ENCODE measurements at regions not wholly inside any gene's neighbourhood (a gene's known extent, or its start where the extent isn't known, plus 50 kb on each side); places are given as distances from the start of the nearest gene placed in this dataset.

- dilution Hi-C loops (cut with HindIII; ENCODE audit: low sequenced_read_pairs, unreplicated experiment): no loop called here
- no peak overlapping the region for H3K9ac ChIP-seq (ENCODE audit: low read depth, low read length)
- no peak overlapping the region for H3K14ac ChIP-seq (replicated peaks; ENCODE audit: low read depth, low read length)
- H3K23ac ChIP-seq (ENCODE audit: low read depth, low read length): no peak overlapping the region
- no peak overlapping the region for H4K91ac ChIP-seq (ENCODE audit: insufficient read depth, low read depth, low read length)
- no peak overlapping the region for H2BK15ac ChIP-seq (ENCODE audit: low read depth, low read length)
- no TSS peak for BruUV-seq (replicated peaks)
- CTCF ChIA-PET: no interaction called here
- no peak overlapping the region for H3K4ac ChIP-seq (ENCODE audit: low read depth, low read length)
- no peak overlapping the region for H2AFZ ChIP-seq (replicated peaks; ENCODE audit: low read length, poor library complexity)
- no peak overlapping the region for H3K4me2 ChIP-seq (ENCODE audit: low read depth, low read length)
- ATAC-seq (ENCODE audit: low read depth): no peak
- H2BK120ac ChIP-seq (ENCODE audit: low read depth, low read length): no peak overlapping the region
- no peak overlapping the region for H3K27ac ChIP-seq (ENCODE audit: insufficient read depth, low read length)
- H2BK5ac ChIP-seq (ENCODE audit: low read depth, low read length, poor library complexity, severe bottlenecking): no peak overlapping the region
- H3K4me3 ChIP-seq (ENCODE audit: insufficient read depth, low read depth, low read length): no peak overlapping the region
- H2BK20ac ChIP-seq (ENCODE audit: low read depth, low read length): no peak overlapping the region
- in situ Hi-C loops (cut with MboI; ENCODE audit: low sequenced_read_pairs): no loop called here
- no peak overlapping the region for H4K8ac ChIP-seq (ENCODE audit: low read depth in 2 of 2, low read length in 2 of 2)
- no peaks in the 10 kb centered on the region for H3K79me1 ChIP-seq (ENCODE audit: low read depth in 1 of 2, low read length in 2 of 2)
- H2AK9ac ChIP-seq (replicated peaks; ENCODE audit: low read depth, low read length, poor library complexity): no peak overlapping the region
- no peaks in the 10 kb centered on the region for H3K9me1 ChIP-seq (ENCODE audit: insufficient read depth, low read length)
- POLR2A ChIA-PET (ENCODE audit: unreplicated experiment): no interaction called here
- no peak for TF ChIP-seq NFE2L2 (IDR thresholded peaks at IDR 0.05; ENCODE audit: low read depth, low read length)
- no peak for TF ChIP-seq BHLHE40 (IDR thresholded peaks at IDR 0.05; ENCODE audit: low read depth, low read length)
- no peak for TF ChIP-seq ELK1 (IDR thresholded peaks at IDR 0.05; ENCODE audit: borderline replicate concordance, low read depth, low read length)
- no peak for TF ChIP-seq CHD1 (IDR thresholded peaks at IDR 0.05; ENCODE audit: low read depth, low read length)
- TF ChIP-seq MAZ (IDR thresholded peaks at IDR 0.05; ENCODE audit: borderline replicate concordance, low read depth, low read length): no peak
- TF ChIP-seq RFX5 (IDR thresholded peaks at IDR 0.05; ENCODE audit: low read depth, low read length): no peak
- TF ChIP-seq RCOR1 (IDR thresholded peaks at IDR 0.05; ENCODE audit: insufficient replicate concordance, low read length): no peak
- TF ChIP-seq CEBPB (IDR thresholded peaks at IDR 0.05; ENCODE audit: low read depth, low read length): no peak
- TF ChIP-seq FOS (IDR thresholded peaks at IDR 0.05; ENCODE audit: low read depth, low read length): no peak
- H2AK5ac ChIP-seq (ENCODE audit: low read depth, low read length): no peak overlapping the region
- no peak overlapping the region for H4K5ac ChIP-seq (ENCODE audit: low read depth, low read length)
- WGBS, 2 experiments (ENCODE audit: extremely low coverage in 2 of 2, insufficient read length in 1 of 2): no CpG with 5 or more reads among the region's 6 CpGs
- 0 out of 2 replicates have a peak, but pooled peaks cover 2% of the 10 kb centered on the region for H3K4me1 ChIP-seq (ENCODE audit: control insufficient read depth, insufficient read depth, low read length)
- H3K18ac ChIP-seq (ENCODE audit: low read depth, low read length): no peak overlapping the region
- no peak for DNase-seq
- H3K56ac ChIP-seq (ENCODE audit: extremely low read depth, insufficient read depth, low read length): no peak overlapping the region
- H3K36me3 ChIP-seq (ENCODE audit: control insufficient read depth, insufficient read depth, low read length): no peaks in the 10 kb centered on the region
- no peaks in the 10 kb centered on the region for H3K27me3 ChIP-seq (ENCODE audit: control insufficient read depth, insufficient read depth, low read length)
- intact Hi-C loops (cut with micrococcal nuclease): no loop called here
- H3K9me3 ChIP-seq (ENCODE audit: control insufficient read depth, insufficient read depth, low read length): peaks cover 2% of the 10 kb centered on the region; the same call in 1 of the 2 replicates
- H4K20me1 ChIP-seq (ENCODE audit: insufficient read depth, low read length): no peaks in the 10 kb centered on the region
These were observed 393.9 kb upstream of the TCF4 start for GRCh38 chr18:55981712-55982475.

All from IMR-90 (cell line).